Stimulated activated CD8-positive, alpha-beta memory T cell treated with anti-CD3 and anti-CD28 coated beads, Interleukin-15, amount 100 ng/mL, for 48 hours (primary cell): ENCODE measurements at regions not wholly inside any gene's neighbourhood (a gene's known extent, or its start where the extent isn't known, plus 50 kb on each side); places are given as distances from the start of the nearest gene placed in this dataset.

ENCODE experiments used
- DNase-seq, 2 donors: peaks; one replicate each; pipeline ENCODE4 v3.0.0-alpha.2; 2020; ENCODE audit warnings: low read depth in 2 of 2

GRCh38 chr20:18999086-18999485 is 185.5 kb downstream of the SCP2D1 start:
- DNase-seq: no peak

- no peak for DNase-seq
Observed at GRCh38 chr20:19000078-19000477, 186.5 kb downstream of the SCP2D1 start.

GRCh38 chr20:19001177-19001576 is 187.6 kb downstream of the SCP2D1 start:
- no peak for DNase-seq

- DNase-seq: no peak
Observed at GRCh38 chr20:19003366-19004336, 190.1 kb downstream of the SCP2D1 start.

GRCh38 chr20:19004975-19005374 is 191.4 kb downstream of the SCP2D1 start:
- DNase-seq: no peak

GRCh38 chr20:19008497-19008896 is 194.9 kb downstream of the SCP2D1 start:
- no peak for DNase-seq

GRCh38 chr20:19009081-19009688 is 195.6 kb downstream of the SCP2D1 start:
- DNase-seq: no peak

- DNase-seq: no peak
Observed at GRCh38 chr20:19012676-19013075, 199.1 kb downstream of the SCP2D1 start.

- DNase-seq: no peak
Observed at GRCh38 chr20:19013907-19014306, 198.5 kb upstream of the SLC24A3 start.

- no peak for DNase-seq
Observed at GRCh38 chr20:19015351-19016139, 196.9 kb upstream of the SLC24A3 start.

- no peak for DNase-seq
Observed at GRCh38 chr20:19016140-19016497, 196.3 kb upstream of the SLC24A3 start.

- DNase-seq: no peak
Observed at GRCh38 chr20:19017104-19017690, 195.2 kb upstream of the SLC24A3 start.

- DNase-seq: no peak
Observed at GRCh38 chr20:19018881-19019280, 193.6 kb upstream of the SLC24A3 start.

- DNase-seq: no peak
Observed at GRCh38 chr20:19019734-19020364, 192.6 kb upstream of the SLC24A3 start.

- no peak for DNase-seq
Observed at GRCh38 chr20:19021406-19022117, 190.9 kb upstream of the SLC24A3 start.

- no peak for DNase-seq
Observed at GRCh38 chr20:19022118-19022575, 190.3 kb upstream of the SLC24A3 start.

GRCh38 chr20:19022791-19023448 is 189.5 kb upstream of the SLC24A3 start:
- no peak for DNase-seq

- DNase-seq: no peak
Observed at GRCh38 chr20:19024296-19025035, 188.0 kb upstream of the SLC24A3 start.

- no peak for DNase-seq
Observed at GRCh38 chr20:19025430-19026120, 186.9 kb upstream of the SLC24A3 start.
